Muscle of back (tissue), 3 donors: ENCODE measurements at regions not wholly inside any gene's neighbourhood (a gene's known extent, or its start where the extent isn't known, plus 50 kb on each side); places are given as distances from the start of the nearest gene placed in this dataset.

Experiments
- DNase-seq, 3 donors: peaks; one replicate each; pipeline versions ENCODE4 v3.0.0 to v3.0.0-alpha.2; 2013

DNA sequence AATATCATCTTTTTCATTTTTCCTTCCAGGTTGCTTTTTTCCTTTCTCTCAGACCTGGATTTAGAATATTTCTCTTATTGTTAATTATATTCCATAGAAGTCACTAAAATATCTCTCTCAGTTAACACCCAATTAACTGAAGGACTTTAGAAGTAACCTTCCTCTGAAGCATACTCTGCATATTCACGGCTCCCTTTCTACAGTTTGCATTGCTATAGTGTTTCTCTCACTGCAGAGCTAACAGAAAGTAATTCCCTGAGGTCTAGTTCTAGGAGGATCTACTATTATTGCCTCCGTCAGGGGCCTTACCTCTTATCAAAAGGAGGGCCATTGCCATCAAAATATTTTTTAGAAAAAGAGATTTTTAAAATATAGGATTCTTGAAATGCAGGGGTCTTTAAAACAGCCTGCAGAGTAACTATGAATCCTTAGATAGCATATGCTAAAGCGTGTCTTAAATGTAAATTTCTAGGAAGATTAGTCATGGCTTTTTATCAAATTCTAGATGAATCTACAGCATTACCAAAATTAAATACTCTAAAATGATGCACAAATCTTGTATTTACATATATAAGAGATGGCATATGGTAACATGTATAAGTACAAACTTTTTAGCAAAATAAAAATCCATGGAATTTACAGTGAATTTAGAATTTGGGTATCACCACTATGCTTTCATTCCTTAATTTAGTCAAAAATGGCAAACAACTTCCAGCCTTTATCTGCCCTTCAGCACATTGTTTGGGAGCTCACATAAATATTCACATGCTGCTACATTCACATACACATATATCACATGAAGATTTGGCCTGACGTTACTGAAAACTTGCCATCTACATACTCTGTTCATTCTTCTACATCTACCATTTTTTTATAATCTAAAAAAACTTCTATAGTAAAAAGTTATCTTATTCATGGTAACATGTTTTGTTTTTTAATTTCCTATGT, 696.8 kb downstream of the OTOL1 start:
- DNase-seq: no peak

DNA sequence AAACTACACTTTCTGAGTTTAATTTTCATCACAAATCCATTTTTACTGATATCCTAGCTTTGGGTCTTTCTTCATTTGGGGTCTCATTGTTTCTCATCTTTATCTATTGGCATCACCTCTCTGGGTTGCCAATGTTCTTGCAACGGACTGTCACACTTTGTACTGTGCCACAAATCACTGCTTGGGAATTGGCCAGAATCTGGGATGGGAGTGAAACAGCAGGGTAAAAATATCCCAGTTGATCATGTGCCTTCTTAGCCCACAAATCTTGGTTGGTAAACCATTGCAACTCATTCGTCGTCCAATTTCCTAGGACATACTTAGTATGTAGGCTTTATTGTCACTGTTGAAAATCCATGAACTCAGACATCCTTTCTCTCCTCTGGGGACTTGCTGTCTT, 698.5 kb downstream of the OTOL1 start:
- DNase-seq: no peak

DNA sequence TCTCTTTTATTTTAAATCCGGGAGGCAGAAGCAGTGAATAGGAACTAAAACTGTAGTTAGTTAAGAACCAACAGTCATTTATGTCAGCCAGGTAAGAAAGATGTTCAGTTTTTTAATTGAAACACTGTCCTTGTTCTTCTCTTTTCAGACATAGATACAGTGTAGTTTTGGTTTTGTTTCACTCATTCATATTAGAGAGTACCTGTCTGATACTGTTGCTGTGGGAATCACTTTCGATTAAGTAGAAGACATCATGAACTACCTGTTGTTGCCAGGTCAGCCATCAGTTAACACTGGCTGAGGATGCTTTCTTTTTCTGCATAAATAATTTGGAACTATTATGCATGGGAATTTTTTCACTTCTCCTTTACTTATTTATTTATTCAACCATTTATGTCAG, 700.4 kb downstream of the OTOL1 start:
- DNase-seq: no peak

DNA sequence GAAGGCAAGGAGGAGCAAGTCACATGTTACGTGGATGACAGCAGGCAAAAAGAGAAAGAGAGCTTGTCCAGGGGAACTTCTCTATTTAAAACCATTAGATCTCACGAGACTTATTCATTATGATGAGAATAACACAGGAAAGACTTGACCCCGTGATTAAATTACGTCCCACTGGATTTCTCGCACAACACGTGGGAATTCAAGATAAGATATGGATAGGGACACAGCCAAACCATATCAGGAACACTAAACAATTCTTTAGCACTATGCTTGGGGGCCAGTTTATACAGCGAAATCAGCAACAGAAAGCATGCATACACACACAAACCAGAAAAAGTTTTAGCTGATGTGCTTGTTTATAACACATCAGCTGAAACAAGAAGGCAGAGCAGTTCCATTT, 704.2 kb downstream of the OTOL1 start:
- no peak for DNase-seq

DNA sequence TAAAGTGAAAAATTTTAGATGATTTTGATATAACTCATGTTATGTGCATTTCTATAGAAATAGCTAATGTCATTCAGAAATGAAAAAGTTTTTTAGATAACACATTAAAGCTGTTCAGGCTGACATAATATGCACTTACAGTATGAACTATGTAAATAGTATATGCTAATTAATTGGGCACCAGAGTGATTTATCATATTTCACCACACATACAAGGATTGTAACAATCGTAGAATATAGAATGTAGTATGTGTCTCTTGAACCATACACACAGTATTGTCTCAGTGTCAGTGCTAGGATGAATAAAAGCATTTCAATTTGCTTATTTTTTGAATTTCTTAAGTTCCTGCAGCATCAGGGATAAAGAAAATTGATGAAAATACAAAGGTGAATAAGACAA, 710.0 kb downstream of the OTOL1 start:
- DNase-seq: no peak

DNA sequence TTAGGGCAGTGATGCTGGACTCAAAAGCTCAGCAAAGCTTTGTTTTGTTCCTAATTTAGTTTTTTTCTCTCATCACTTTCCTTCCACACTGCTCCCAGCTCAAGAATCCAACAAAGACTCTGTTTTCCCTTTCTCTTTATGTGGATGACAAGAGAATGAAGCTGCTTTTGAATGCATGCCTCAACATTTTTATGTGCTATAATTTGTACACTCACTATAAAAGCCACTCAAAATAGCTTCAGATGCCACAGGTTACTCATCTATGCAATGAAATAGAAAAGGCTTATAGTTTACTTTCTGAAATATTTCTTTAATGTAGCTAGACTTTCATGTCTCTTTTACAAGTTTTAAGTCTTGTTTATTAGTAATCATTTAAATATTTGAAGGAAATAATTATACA, 714.9 kb downstream of the OTOL1 start:
- DNase-seq: no peak

DNA sequence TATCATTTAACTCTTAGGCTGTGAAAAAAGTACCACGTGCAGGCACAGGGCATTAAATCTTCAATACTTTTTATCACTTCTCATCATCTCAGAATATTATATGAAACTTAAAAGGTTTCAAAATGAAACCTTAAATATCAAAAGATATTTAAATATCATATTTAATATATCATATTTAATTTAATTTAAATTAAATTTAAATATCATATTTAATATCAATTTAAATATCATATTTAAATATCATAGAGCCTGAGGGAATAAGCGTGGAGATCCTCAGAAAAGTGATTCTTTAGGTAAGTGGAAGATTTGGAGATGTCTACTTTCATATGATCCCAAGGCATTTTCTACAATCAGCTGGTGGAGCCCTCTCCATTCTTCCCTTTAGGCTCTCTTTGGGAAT, 716.6 kb downstream of the OTOL1 start:
- DNase-seq: no peak

DNA sequence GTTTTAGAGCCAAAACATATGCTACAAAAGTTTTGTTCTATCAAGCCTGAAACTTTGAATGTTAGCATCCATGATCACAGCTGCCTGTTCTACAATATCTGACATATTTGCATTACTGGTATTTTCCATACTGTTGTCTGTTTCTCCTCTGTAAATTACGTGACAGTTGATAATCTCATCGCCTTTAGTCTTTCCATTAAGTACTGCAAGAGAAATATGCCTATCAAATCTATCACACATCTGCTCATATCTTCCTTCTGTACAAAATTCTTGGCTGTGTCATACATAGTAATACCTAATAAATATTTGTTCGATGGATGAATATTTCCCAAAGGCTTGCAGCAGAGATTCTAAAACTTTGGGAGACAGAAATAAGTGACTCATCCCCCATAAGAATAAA, 717.3 kb downstream of the OTOL1 start:
- DNase-seq: peak; percentile 18 to 76 (median 45)

DNA sequence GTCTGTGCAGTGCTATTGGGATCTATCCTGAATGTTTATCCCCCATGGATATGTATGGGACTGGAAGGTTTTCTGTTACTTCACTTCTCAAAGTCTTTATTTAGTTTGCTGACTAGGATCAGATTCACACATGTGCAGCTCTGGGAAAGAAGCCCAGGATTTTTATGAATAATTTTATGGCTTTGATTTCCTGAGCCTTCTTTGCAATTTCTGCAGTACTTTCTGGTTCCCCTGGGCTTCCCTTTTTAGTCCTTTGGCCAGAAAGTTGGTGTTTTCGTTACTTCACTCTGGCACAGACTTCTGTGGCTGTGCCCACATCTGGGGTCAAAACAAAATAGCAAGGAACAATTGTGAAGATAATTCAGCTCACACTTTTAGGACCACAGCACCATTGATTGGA, 721.0 kb downstream of the OTOL1 start:
- peak; percentile 87 to 95 (median 88) for DNase-seq

DNA sequence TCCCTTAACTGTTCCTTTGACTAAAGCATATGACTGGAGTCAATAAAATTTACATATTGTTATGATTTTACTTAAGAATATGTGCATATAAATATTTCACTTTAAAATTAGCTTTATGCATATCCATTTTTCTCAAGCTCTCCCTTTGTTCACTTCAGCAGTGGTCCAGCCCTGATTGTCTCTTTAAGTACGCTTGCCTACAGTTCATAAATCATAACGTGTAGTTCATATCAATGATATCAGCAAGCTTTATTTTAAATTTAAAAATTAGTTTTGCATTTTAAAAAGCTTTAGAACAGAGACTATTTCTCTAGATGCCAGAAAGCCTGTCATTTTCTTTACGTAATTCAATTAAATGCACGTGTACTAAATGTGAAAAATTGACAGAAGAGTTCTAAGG, 721.9 kb downstream of the OTOL1 start:
- peak in 2 of 3 donors; percentile 15 to 52 for DNase-seq

DNA sequence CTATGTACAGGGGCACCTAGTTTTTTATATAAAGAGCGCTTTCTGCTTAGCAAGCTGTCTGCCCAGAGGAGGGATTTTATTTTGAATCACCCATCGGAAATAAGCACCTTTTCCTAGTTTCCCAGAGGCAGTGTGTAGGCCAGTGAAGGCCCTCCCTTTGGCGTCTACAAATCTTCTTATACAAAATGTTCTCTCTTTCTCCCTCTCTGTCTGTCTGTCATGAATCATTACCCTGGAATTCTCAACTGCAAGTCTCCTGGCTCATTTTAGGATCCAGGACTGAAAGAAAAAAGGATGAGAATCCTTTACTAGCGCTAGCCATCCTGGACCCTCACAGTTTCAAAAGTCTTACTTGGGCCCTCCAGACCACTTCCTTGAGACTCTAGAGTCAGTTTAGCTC, 728.1 kb downstream of the OTOL1 start:
- no peak for DNase-seq

DNA sequence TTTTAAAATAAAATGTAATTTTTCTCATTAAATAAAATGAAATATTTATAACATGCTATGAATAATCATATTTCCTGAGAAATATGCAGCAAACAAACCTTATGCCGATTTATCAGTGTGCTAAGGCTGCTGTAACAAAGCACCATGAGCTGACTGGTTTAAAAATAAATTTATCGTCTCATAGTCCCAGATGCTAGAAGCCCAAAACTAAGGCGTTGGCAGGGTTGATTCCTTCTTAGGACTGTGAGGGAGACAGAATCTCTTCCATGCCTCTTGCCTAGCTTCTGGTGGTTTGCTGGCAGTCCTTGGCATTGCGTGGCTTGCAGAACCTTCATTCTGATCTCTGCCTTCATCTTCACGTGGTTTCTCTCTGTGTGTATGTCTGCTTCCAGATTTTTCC, 740.3 kb downstream of the OTOL1 start:
- DNase-seq: no peak

DNA sequence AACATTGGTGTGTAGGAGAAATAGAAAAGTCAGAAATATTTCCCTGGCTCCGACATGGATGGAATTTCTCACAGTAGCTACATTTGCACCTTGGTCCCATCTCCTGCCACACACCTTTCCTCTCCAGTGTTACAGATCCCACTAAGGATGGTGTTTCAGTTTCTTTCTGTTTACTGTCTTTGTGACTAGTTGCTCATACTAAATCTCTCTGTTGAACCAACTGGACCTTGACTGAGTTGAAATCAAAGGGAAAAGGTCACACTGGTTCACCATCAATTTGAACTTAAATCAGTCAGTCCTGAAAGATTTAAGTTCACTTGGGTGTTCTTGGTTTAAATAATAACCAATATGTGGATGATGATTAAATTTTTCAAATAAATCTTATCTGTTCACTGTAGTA, 754.2 kb downstream of the OTOL1 start:
- no peak for DNase-seq

DNA sequence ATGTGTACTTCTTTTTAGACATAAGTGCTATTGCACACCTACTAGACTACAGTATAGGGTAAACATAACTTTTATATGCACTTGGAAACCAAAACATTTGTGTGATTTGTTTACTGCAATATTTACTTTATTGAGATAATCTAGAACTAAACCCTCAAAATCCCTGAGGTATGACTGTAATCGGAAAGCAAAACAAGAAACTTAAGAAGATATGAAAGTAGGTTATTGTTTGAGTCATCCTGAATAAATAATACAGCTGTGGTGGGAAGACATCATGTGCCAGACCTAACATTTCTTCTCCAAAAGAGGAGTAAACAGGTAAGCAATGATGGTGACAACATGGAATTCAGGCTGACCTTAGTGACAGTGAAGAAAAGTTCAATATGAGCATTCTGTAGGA, 765.5 kb downstream of the OTOL1 start:
- DNase-seq: no peak

DNA sequence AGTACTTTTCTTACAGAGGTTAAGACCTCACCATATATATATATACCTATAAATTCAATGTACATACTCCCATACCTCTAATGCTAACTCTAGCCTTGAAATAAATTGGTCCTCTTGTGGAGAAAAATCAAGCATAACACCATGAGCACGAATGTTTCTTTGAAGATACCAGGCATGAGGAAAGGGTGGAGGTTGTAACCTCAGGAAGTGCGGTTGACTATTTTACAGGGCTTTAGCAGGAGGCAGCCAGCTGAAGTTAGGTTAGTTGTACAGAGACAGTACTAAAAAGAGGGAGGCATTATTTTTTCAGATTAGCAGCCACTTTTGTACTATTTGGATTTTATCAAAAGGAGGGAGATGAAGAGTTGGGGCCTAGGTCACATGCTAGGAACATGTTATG, 767.0 kb downstream of the OTOL1 start:
- DNase-seq: no peak

DNA sequence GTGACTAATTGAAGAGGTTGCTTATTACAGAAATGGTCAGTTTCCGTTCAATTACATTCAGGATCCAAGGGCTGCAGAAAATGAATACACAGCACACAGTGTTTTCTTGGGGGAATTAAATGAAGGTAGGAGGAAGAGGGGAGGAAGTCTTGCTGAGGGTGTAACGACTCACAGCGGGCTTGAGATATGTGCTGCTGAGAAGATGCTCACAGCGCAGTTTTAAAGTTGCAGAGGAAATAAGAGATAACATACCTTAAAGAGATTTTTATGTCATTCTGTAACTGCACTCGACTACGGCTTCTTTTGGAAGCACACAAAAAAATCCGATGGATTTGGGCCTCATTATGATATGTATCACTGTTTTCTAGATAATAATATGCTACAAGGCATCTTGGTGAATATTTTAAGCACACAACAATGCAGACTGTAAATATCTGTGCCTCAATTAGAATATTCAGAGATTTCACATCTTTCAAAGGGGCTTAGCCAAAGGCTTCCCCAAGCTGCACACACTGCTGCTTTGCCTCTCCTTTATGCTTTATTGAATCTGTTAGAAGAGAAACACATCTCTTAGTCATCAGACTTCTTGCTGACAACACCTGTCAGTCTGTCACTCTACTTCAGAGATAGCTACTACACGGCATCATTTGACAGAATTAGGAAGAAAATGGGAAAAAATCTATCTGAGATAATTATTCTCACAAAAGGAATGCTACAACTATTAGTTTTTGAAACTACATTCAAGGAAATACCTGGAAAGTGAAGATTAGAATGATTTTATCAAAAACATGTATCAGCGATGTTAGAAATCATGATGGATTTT, 773.2 kb downstream of the OTOL1 start:
- DNase-seq: no peak

DNA sequence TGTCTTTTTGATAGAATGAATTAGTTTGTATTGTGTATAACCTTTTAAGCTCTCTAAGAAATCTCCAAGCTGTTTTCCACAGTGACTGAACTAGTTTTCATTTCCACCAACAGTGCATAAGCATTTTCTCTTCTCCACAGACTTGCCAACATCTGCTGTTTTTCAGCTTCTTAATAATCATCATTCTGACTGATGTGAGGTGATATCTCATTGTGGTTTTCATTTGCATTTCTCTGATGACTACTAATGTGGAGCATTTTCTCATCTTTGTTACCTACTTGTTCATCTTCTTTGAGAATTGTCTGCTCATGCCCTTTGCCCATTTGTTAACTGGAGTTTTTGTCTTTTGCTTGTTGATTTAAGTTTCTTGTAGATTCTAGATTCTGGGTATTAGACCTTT, 777.5 kb downstream of the OTOL1 start:
- DNase-seq: no peak

DNA sequence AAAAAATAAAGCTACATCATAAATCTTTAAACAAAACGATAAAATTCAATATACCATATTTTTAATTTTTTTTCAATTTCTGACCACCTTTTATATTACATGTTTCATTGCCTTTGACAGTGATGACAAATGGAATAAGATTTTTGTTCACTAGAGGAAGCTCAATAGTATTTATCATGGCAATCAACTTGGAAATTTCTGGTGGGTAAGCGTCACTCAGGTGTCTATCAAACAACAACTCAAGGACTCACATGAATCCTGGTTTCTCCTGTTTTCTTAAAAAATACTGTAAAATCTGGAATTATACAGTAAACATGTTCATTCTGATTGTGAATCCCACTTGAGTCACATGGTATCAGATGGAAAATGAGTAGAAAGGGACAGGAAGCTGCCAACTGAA, 782.2 kb downstream of the OTOL1 start:
- DNase-seq: no peak

DNA sequence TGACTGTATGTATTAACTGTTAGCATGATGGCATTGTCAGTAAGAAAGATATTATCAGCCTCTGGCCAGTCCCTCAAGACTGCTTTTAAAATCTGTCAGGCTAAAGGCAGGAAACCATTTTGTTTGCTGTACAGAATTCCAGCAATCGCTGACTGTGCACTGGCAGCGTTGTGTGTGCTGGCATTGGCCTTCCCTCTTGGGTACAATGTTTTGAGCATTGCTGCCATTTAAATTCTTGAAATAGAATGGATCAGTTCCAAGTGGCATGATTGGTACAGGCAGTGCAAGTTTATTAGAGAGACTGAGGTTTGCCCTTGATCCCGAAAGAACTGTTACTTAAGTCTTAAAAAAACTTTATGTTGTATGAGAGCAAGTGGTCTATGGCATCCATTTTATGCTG, 788.7 kb downstream of the OTOL1 start:
- no peak for DNase-seq

DNA sequence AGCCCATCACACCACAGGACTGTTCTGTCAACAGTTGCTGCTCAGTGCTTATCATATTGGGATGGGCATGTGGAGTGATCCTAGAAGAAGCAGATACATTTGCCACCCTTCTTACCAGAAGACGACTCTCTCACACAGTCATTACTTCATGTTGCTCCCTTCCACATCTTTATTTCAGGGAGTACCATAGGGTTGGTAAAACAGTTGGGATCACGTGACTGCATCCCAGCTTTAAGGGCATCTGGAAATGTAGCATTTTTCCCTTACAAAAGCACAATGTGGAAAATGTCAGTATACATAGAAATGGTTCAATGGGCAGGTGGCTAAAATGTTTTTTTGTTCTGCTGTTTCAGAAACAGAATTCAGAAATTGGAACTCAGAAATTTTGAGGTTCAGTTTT, 791.0 kb downstream of the OTOL1 start:
- DNase-seq: no peak

DNA sequence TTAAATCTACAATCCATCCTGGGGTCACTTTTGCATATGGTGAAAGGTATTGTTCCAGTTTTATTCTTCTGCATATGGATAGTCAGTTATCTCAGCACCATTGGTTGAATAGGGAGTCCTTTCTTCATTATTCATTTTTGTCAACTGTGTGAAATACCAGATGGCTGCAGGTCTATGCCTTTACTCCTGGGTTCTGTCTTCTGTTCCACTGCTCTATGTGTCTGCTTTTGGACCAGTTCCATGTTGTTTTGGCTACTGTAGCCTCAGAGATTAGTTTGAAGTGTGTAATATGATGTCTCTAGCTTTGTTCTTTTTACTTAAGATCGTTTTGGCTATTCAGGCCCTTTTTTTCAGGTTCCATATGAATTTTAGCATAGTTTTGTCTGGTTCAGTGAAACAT, 795.8 kb downstream of the OTOL1 start:
- DNase-seq: no peak

DNA sequence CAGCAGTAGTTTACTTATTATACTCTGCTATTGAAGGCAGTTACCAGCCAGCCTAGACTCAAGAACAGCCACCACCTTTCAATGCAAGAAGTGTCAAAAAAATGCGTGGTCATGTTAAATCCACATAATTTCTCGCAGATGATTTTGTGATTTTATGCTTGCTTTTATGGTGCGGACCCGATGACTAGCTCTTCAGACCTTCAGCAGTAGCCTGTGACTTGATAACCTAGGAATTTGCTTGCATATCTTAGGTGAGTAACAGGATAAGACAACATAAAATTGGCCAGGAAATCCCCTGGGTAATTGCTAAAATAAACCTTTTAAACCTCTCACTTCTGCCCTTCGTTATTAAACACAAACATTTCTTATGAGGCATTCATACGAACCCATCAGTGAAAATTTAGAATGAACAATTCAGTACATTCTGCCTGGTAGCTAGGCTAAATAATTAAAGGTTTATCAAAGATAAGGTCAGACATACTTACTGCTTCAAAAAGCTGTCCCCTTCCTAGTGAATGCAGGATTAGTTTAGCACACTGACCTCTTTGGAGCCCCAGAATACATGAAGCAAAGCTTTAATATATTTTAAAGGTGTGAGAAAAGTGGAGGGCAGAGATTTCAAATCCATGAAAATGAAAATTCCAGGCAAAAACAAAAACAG, 798.8 kb downstream of the OTOL1 start:
- DNase-seq: peak in 1 of 3 donors; percentile 92
